ENCODE measurements at regions not wholly inside any gene's neighbourhood (a gene's known extent, or its start where the extent isn't known, plus 50 kb on each side); places are given as distances from the start of the nearest gene placed in this dataset.

DNA sequence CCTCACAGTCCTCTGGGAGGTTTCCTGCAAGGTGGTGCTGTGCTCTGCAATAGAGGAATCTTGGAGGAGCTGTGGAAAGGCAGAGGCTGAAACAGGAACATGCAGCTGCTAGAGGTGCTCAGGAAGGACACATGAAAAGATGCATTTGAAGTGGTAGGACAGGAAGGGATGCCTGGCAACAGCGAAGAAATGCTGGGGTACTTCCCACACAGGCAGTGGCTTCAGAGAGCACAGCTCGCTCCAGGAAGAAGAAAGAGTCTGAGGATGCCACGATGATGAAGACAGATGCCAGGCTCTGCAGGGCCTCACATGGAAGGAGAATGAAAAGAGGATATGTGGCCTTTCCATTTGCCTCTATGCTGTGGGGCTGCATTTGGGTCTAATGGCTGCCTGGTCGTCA lies 77.0 kb upstream of the TMEM72 start:
- no peak for TF ChIP-seq EZH2phosphoT487 (IDR thresholded peaks at IDR 0.05; ENCODE audit: borderline replicate concordance, low read length)
- TF ChIP-seq, protein P1, sequence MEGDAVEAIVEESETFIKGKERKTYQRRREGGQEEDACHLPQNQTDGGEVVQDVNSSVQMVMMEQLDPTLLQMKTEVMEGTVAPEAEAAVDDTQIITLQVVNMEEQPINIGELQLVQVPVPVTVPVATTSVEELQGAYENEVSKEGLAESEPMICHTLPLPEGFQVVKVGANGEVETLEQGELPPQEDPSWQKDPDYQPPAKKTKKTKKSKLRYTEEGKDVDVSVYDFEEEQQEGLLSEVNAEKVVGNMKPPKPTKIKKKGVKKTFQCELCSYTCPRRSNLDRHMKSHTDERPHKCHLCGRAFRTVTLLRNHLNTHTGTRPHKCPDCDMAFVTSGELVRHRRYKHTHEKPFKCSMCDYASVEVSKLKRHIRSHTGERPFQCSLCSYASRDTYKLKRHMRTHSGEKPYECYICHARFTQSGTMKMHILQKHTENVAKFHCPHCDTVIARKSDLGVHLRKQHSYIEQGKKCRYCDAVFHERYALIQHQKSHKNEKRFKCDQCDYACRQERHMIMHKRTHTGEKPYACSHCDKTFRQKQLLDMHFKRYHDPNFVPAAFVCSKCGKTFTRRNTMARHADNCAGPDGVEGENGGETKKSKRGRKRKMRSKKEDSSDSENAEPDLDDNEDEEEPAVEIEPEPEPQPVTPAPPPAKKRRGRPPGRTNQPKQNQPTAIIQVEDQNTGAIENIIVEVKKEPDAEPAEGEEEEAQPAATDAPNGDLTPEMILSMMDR (IDR thresholded peaks at IDR 0.05; ENCODE audit: low read depth, low read length, poor library complexity, severe bottlenecking): no peak
- no peaks in the 10 kb centered on the region for H3K9me2 ChIP-seq (replicated peaks; ENCODE audit: control insufficient read depth, low read length)
- H3K4me3 ChIP-seq (ENCODE audit: low read length): no peak overlapping the region
- H4K20me1 ChIP-seq (ENCODE audit: control insufficient read depth, insufficient read depth, low read depth, low read length): no peaks in the 10 kb centered on the region
- no peak overlapping the region for H3K4me2 ChIP-seq (ENCODE audit: low read length)
- H3K4me1 ChIP-seq (ENCODE audit: control insufficient read depth, low read length): no peaks in the 10 kb centered on the region
- no peaks in the 10 kb centered on the region for H3K79me2 ChIP-seq (ENCODE audit: control insufficient read depth, low read length)
- H3K27me3 ChIP-seq (ENCODE audit: control insufficient read depth, low read length): no peaks in the 10 kb centered on the region; the same call in 1 of the 2 replicates
- no peak overlapping the region for H3K27ac ChIP-seq (ENCODE audit: low read depth, low read length)
- no peaks in the 10 kb centered on the region for H3F3A ChIP-seq (ENCODE audit: control insufficient read depth, insufficient read depth)
- H3K36me3 ChIP-seq (ENCODE audit: control insufficient read depth, low read length): no peaks in the 10 kb centered on the region
- no peaks in the 10 kb centered on the region for H3K9me3 ChIP-seq (ENCODE audit: control insufficient read depth, insufficient read depth, low read length)

DNA sequence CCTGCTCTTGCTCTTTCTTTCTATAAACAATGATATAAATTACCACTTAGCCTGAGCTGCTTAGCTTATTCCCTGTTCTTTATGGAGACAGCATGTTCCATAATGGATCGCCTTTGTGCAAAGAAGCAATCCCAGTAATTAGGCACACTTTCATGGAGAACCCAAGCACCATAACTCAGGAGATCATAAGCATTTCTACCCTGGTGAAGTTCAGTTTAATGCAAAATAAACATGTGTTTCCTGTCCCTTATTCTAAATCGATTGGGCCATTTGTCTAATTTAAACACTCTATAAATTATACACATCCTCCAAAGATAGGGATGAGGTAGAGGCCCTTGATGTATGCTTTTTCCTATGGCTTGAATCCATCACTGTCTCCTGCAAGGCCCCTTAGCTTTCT lies 75.8 kb upstream of the TMEM72 start:
- Histone ChIP-seq H3K4me3 (ENCODE audit: low read length) (no peak overlapping the region), H3K9me3 (ENCODE audit: control insufficient read depth, insufficient read depth, low read length) (no peaks in the 10 kb centered on the region), H3K79me2 (ENCODE audit: control insufficient read depth, low read length) (no peaks in the 10 kb centered on the region), H3K27ac (ENCODE audit: low read depth, low read length) (no peak overlapping the region), H3K27me3 (ENCODE audit: control insufficient read depth, low read length) (no peaks in the 10 kb centered on the region; the same call in 1 of the 2 replicates), H3F3A (ENCODE audit: control insufficient read depth, insufficient read depth) (no peaks in the 10 kb centered on the region), H4K20me1 (ENCODE audit: control insufficient read depth, insufficient read depth, low read depth, low read length) (no peaks in the 10 kb centered on the region), H3K36me3 (ENCODE audit: control insufficient read depth, low read length) (no peaks in the 10 kb centered on the region), H3K4me2 (ENCODE audit: low read length) (no peak overlapping the region), H3K4me1 (ENCODE audit: control insufficient read depth, low read length) (no peaks in the 10 kb centered on the region), H3K9me2 (replicated peaks; ENCODE audit: control insufficient read depth, low read length) (no peaks in the 10 kb centered on the region)
- TF ChIP-seq EZH2phosphoT487 (IDR thresholded peaks at IDR 0.05; ENCODE audit: borderline replicate concordance, low read length): no peak
- TF ChIP-seq, protein P1 (IDR thresholded peaks at IDR 0.05; ENCODE audit: low read depth, low read length, poor library complexity, severe bottlenecking): no peak

DNA sequence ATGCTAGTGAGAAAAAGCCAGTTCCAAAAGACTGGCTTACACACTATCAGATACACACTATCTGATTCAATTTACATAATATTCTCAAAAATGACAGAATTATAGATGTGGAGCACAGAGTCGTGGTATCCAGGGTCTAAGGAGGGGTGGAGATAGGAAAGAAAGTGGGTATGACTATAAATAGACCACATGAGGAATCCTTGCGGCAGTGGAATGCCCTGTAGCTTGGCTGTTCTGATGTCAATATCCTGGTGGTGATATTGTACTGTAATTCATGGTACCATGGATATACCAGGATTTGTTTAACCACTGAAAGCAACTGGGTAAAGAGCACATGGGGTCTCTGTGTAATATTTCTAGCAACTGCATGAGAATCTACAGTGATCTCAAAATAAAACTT lies 67.7 kb upstream of the TMEM72 start:
- no peaks in the 10 kb centered on the region for H3K36me3 ChIP-seq (ENCODE audit: control insufficient read depth, low read length)
- H3K79me2 ChIP-seq (ENCODE audit: control insufficient read depth, low read length): no peaks in the 10 kb centered on the region
- no peaks in the 10 kb centered on the region for H3K4me1 ChIP-seq (ENCODE audit: control insufficient read depth, low read length)
- no peak overlapping the region for H3K4me3 ChIP-seq (ENCODE audit: low read length)
- no peaks in the 10 kb centered on the region for H3K27me3 ChIP-seq (ENCODE audit: control insufficient read depth, low read length)
- H3F3A ChIP-seq (ENCODE audit: control insufficient read depth, insufficient read depth): no peaks in the 10 kb centered on the region
- H3K9me2 ChIP-seq (replicated peaks; ENCODE audit: control insufficient read depth, low read length): no peaks in the 10 kb centered on the region
- H3K27ac ChIP-seq (ENCODE audit: low read depth, low read length): no peak overlapping the region
- no peak overlapping the region for H3K4me2 ChIP-seq (ENCODE audit: low read length)
- H3K9me3 ChIP-seq (ENCODE audit: control insufficient read depth, insufficient read depth, low read length): no peaks in the 10 kb centered on the region
- no peaks in the 10 kb centered on the region for H4K20me1 ChIP-seq (ENCODE audit: control insufficient read depth, insufficient read depth, low read depth, low read length)
- TF ChIP-seq EZH2phosphoT487 (IDR thresholded peaks at IDR 0.05; ENCODE audit: borderline replicate concordance, low read length): no peak
- TF ChIP-seq, protein P1 (IDR thresholded peaks at IDR 0.05; ENCODE audit: low read depth, low read length, poor library complexity, severe bottlenecking): no peak

Data from DOHH2 (cell line).